Esophagus squamous epithelium (tissue), 4 donors: ENCODE measurements at regions not wholly inside any gene's neighbourhood (a gene's known extent, or its start where the extent isn't known, plus 50 kb on each side); places are given as distances from the start of the nearest gene placed in this dataset.
"Not testable (repeated sequence)": the region's sequence is repeated elsewhere in the genome, so short reads cannot be mapped to it uniquely, and the experiment has no call there.

ENCODE experiments used
- POLR2A ChIP-seq, 4 donors: fragments of 450-650 bp; IDR thresholded peaks; one replicate each; pipeline ENCODE4 v1.6.1; 2017; ENCODE audit warnings: antibody characterized with exemption in 4 of 4, mild to moderate bottlenecking in 4 of 4, moderate library complexity in 3 of 4
- TF ChIP-seq, protein P1 (sequence below), 6 experiments: fragments of 450-650 bp in 4 of 6; fragments of 200-600 bp in 2 of 6; sonication (generic) in 2 of 6; IDR thresholded peaks; one replicate each; pipeline ENCODE4 v1.5.1; 2016 to 2019; ENCODE audit warnings: antibody characterized with exemption in 6 of 6, mild to moderate bottlenecking in 4 of 6, moderate library complexity in 4 of 6

DNA sequence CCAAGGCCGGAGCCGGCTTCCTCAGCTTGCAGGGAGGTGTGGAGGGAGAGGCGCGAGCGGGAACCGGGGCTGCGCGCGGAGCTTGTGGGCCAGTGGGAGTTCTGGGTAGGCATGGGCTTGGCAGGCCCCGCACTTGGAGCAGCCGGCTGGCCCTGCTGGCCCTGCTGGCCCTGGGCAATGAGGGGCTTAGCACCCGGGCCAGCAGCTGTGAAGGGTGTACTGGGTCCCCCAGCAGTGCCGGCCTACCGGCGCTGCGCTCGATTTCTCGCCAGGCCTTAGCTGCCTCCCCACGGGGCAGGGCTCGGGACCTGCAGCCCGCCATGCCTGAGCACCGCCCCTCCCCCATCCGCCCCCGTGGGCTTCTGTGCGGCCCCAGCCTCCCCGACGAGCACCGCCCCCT lies 95.1 kb upstream of the TAS2R1 start:
- TF ChIP-seq, protein P1, sequence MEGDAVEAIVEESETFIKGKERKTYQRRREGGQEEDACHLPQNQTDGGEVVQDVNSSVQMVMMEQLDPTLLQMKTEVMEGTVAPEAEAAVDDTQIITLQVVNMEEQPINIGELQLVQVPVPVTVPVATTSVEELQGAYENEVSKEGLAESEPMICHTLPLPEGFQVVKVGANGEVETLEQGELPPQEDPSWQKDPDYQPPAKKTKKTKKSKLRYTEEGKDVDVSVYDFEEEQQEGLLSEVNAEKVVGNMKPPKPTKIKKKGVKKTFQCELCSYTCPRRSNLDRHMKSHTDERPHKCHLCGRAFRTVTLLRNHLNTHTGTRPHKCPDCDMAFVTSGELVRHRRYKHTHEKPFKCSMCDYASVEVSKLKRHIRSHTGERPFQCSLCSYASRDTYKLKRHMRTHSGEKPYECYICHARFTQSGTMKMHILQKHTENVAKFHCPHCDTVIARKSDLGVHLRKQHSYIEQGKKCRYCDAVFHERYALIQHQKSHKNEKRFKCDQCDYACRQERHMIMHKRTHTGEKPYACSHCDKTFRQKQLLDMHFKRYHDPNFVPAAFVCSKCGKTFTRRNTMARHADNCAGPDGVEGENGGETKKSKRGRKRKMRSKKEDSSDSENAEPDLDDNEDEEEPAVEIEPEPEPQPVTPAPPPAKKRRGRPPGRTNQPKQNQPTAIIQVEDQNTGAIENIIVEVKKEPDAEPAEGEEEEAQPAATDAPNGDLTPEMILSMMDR (IDR thresholded peaks at IDR 0.05), result not testable (repeated sequence)
- not testable (repeated sequence) for TF ChIP-seq POLR2A (IDR thresholded peaks at IDR 0.05)
